H1 (cell line): ENCODE measurements at regions not wholly inside any gene's neighbourhood (a gene's known extent, or its start where the extent isn't known, plus 50 kb on each side); places are given as distances from the start of the nearest gene placed in this dataset.

Source experiments
- CTCF ChIA-PET: fragments of 300-600 bp; sonication (Branson Sonifier 250); formaldehyde crosslinking; loops from one replicate; lab custom pipeline; 2021; ENCODE audit not compliant: partially characterized antibody; lab: Charles Lee
- POLR2A ChIA-PET: fragments of 300-600 bp; sonication (Branson Sonifier 250); formaldehyde crosslinking; loops from one replicate; lab custom pipeline; 2021; ENCODE audit warnings: inconsistent platforms; ENCODE audit not compliant: partially characterized antibody; lab: Charles Lee
- DNase-seq, 2 experiments: peaks; one replicate each; pipeline versions ENCODE4 v3.0.0 to v3.0.0-alpha.2; 2010 to 2022; ENCODE audit warnings: low spot score in 2 of 2, low read depth in 1 of 2, mixed read lengths in 1 of 2
- FAIRE-seq: peaks from 2 replicates; lab custom pipeline; 2011; peaks lifted over from hg19 to GRCh38; lab: Jason Lieb, UNC
- H2AFZ ChIP-seq: 2 replicates; pipeline ENCODE4 v1.8.1; 2012; ENCODE audit warnings: low read length, inconsistent platforms
- H2AK5ac ChIP-seq: 2 replicates; pipeline ENCODE4 v1.6.1; 2013; ENCODE audit warnings: low read depth, low read length
- H2BK120ac ChIP-seq: replicated peaks from 2 replicates; pipeline ENCODE3; 2013; ENCODE audit warnings: low read depth, low read length, inconsistent platforms
- H2BK12ac ChIP-seq: 2 replicates; pipeline ENCODE4 v1.6.1; 2013; ENCODE audit warnings: low read depth, low read length
- H2BK15ac ChIP-seq: 2 replicates; pipeline ENCODE4 v1.6.1; 2013; ENCODE audit warnings: low read length
- H2BK20ac ChIP-seq: 2 replicates; pipeline ENCODE4 v1.6.1; 2013; ENCODE audit warnings: low read length
- H2BK5ac ChIP-seq: 2 replicates; pipeline ENCODE4 v1.6.1; 2013; ENCODE audit warnings: low read depth, low read length
- H3K14ac ChIP-seq: 2 replicates; pipeline ENCODE4 v1.6.1; 2013; ENCODE audit warnings: inconsistent platforms; ENCODE audit not compliant: insufficient read length
- H3K18ac ChIP-seq: 2 replicates; pipeline ENCODE4 v1.6.1; 2013; ENCODE audit warnings: low read length; ENCODE audit errors: extremely low read depth
- H3K23ac ChIP-seq: 2 replicates; pipeline ENCODE4 v1.6.1; 2013; ENCODE audit warnings: inconsistent platforms; ENCODE audit not compliant: insufficient read length
- H3K23me2 ChIP-seq: 2 replicates; pipeline ENCODE4 v1.6.1; 2013; ENCODE audit warnings: low read depth, low read length
- H3K27ac ChIP-seq: 2 replicates; pipeline ENCODE4 v1.6.1; 2011; ENCODE audit warnings: low read depth, low read length, inconsistent platforms
- H3K27me3 ChIP-seq, 4 experiments: replicated peaks in 1 of 4; 1 replicate in 1 of 4; 2 replicates in 3 of 4; pipeline versions ENCODE4 v1.6.1 to v1.8.1; 2011 to 2013; ENCODE audit warnings: low read length in 3 of 4, mild to moderate bottlenecking in 3 of 4, inconsistent platforms in 2 of 4, mixed read lengths in 2 of 4, moderate library complexity in 1 of 4; ENCODE audit not compliant: control insufficient read depth in 3 of 4, insufficient read depth in 3 of 4; ENCODE audit errors: extremely low read depth in 1 of 4
- H3K36me3 ChIP-seq, 4 experiments: 2 replicates each; pipeline versions ENCODE4 v1.6.1 to v1.8.1; 2011 to 2013; ENCODE audit warnings: mild to moderate bottlenecking in 4 of 4, low read length in 3 of 4, moderate library complexity in 2 of 4, control low read depth in 1 of 4, inconsistent platforms in 1 of 4; ENCODE audit not compliant: insufficient read depth in 4 of 4, control insufficient read depth in 2 of 4
- H3K4ac ChIP-seq: replicated peaks from 2 replicates; pipeline ENCODE3; 2013; ENCODE audit warnings: low read length, low read depth, mixed read lengths, inconsistent platforms; ENCODE audit not compliant: insufficient read length
- H3K4me1 ChIP-seq, 4 experiments: replicated peaks in 1 of 4; 1 replicate in 1 of 4; 2 replicates in 3 of 4; pipeline versions ENCODE4 v1.6.1 to v1.8.1; 2011 to 2013; ENCODE audit warnings: low read length in 3 of 4, inconsistent platforms in 2 of 4, mixed read lengths in 1 of 4; ENCODE audit not compliant: insufficient read depth in 4 of 4, control insufficient read depth in 3 of 4
- H3K4me2 ChIP-seq, 2 experiments: 2 replicates each; pipeline versions ENCODE4 v1.6.1 to v1.8.1; 2011 to 2013; ENCODE audit warnings: low read depth in 2 of 2, low read length in 2 of 2, control low read depth in 1 of 2, inconsistent platforms in 1 of 2, mild to moderate bottlenecking in 1 of 2; ENCODE audit not compliant: insufficient read depth in 1 of 2
- H3K4me3 ChIP-seq, 4 experiments: fragments of 200-600, 300-600 bp in 1 of 4; sonication (generic), shearing (Covaris generic), sonication (Bioruptor Twin) in 1 of 4; 2 replicates each; pipeline versions ENCODE4 v1.5.1 to v1.8.1; 2011 to 2016; ENCODE audit warnings: low read length in 4 of 4, low read depth in 3 of 4, control low read depth in 2 of 4, inconsistent platforms in 2 of 4, mild to moderate bottlenecking in 2 of 4, mixed read lengths in 1 of 4, moderate library complexity in 1 of 4; ENCODE audit not compliant: insufficient read depth in 2 of 4; ENCODE audit errors: extremely low read depth in 1 of 4
- H3K56ac ChIP-seq: replicated peaks from 2 replicates; pipeline ENCODE3; 2013; ENCODE audit warnings: low read depth, mild to moderate bottlenecking, mixed read lengths, low read length, inconsistent platforms; ENCODE audit not compliant: insufficient read length
- H3K79me1 ChIP-seq: 2 replicates; pipeline ENCODE4 v1.6.1; 2013; ENCODE audit warnings: low read depth, low read length, control low read depth
- H3K79me2 ChIP-seq, 2 experiments: 2 replicates each; pipeline versions ENCODE4 v1.6.1 to v1.8.1; 2012 to 2013; ENCODE audit warnings: low read length in 2 of 2, mild to moderate bottlenecking in 2 of 2, inconsistent platforms in 1 of 2; ENCODE audit not compliant: insufficient read depth in 2 of 2, control insufficient read depth in 1 of 2
- H3K9ac ChIP-seq, 4 experiments: replicated peaks in 1 of 4; 1 replicate in 1 of 4; 2 replicates in 3 of 4; pipeline versions ENCODE4 v1.6.1 to v1.8.1; 2011 to 2013; ENCODE audit warnings: low read depth in 3 of 4, low read length in 3 of 4, control low read depth in 2 of 4, mild to moderate bottlenecking in 2 of 4, moderate library complexity in 2 of 4, inconsistent platforms in 1 of 4; ENCODE audit errors: extremely low read depth in 1 of 4
- H3K9me3 ChIP-seq, 2 experiments: 2 replicates each; pipeline versions ENCODE4 v1.6.1 to v1.8.1; 2012 to 2013; ENCODE audit warnings: mild to moderate bottlenecking in 2 of 2, moderate library complexity in 2 of 2, control low read depth in 1 of 2, inconsistent platforms in 1 of 2, low read depth in 1 of 2, low read length in 1 of 2, mixed read lengths in 1 of 2; ENCODE audit not compliant: insufficient read depth in 2 of 2
- H4K20me1 ChIP-seq, 2 experiments: replicated peaks in 1 of 2; 2 replicates each; pipeline versions ENCODE3 to v1.8.1; 2011 to 2013; ENCODE audit warnings: inconsistent platforms in 2 of 2, low read length in 2 of 2, mild to moderate bottlenecking in 1 of 2; ENCODE audit not compliant: insufficient read depth in 2 of 2, control insufficient read depth in 1 of 2
- H4K5ac ChIP-seq: 2 replicates; pipeline ENCODE4 v1.6.1; 2013; ENCODE audit warnings: low read length, low read depth, mixed read lengths, inconsistent platforms; ENCODE audit not compliant: insufficient read length
- H4K8ac ChIP-seq: 2 replicates; pipeline ENCODE4 v1.8.0; 2013; ENCODE audit warnings: mild to moderate bottlenecking, moderate library complexity, low read length, inconsistent platforms; ENCODE audit not compliant: insufficient read depth; ENCODE audit errors: extremely low read depth
- H4K91ac ChIP-seq: replicated peaks from 2 replicates; pipeline ENCODE3; 2013; ENCODE audit warnings: low read length, mixed read lengths, inconsistent platforms; ENCODE audit not compliant: insufficient read length
- SIRT6 ChIP-seq: IDR thresholded peaks from one replicate; pipeline ENCODE4 v1.7.1; 2012; ENCODE audit warnings: low read length, inconsistent platforms
- TF ChIP-seq, protein P1 (sequence below): fragments of 300-600 bp; sonication (generic); IDR thresholded peaks from 2 replicates; pipeline ENCODE4 v1.7.1; 2012; ENCODE audit warnings: low read length, moderate library complexity, mild to moderate bottlenecking, inconsistent platforms; ENCODE audit not compliant: insufficient replicate concordance

DNA sequence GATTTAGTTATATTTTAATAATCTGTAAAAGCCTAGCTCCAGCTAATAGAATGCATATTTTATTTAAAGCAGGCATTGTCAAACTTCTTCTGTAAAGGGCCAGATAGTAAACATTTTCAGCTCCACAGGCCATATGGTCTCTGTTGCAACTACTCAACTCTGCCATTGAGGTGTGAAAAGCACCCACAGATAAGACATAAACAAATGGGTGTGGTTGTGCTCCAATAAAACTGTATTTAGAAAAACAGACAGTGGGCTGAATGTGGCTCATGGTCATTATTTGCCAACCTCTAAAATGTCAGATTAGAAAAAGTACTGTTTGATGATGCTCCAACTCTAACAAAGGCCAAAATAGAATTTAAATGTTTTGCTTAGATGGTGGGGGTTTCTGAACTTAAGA lies 519.9 kb downstream of the RNF144A start:
- DNase-seq (no peak), FAIRE-seq (no peak)
- POLR2A ChIA-PET: no interaction called here
- Histone ChIP-seq H3K56ac (no peak overlapping the region), H3K23me2 (no peaks in the 10 kb centered on the region), H3K36me3 (no peaks in the 10 kb centered on the region), H2AFZ (no peak overlapping the region), H3K79me2 (no peaks in the 10 kb centered on the region), H4K8ac (no peak overlapping the region), H3K4me2 (no peak overlapping the region), H4K20me1 (no peaks in the 10 kb centered on the region), H4K5ac (no peak overlapping the region), H3K79me1 (no peaks in the 10 kb centered on the region), H3K4me3 (no peak overlapping the region), H3K14ac (no peak overlapping the region), H4K91ac (no peak overlapping the region), H2BK12ac (no peak overlapping the region), H3K27ac (no peak overlapping the region), H3K9ac (no peak overlapping the region), H3K4me1 (no peaks in the 10 kb centered on the region), H2AK5ac (no peak overlapping the region), H3K23ac (no peak overlapping the region), H3K18ac (no peak overlapping the region), H2BK15ac (no peak overlapping the region), H2BK120ac (no peak overlapping the region), H3K27me3 (peaks cover 0 to 2% (median 0%) of the 10 kb centered on the region in 4 experiments; a peak in 2 of 7 replicates), H3K4ac (no peak overlapping the region), H3K9me3 (peaks cover 10 to 13% of the 10 kb centered on the region in 2 experiments; a peak in 3 of 4 replicates), H2BK20ac (no peak overlapping the region), H2BK5ac (no peak overlapping the region)
- CTCF ChIA-PET: interaction anchor here (0.6 kb wide), 1 partner anchor 47 kb away, joined by 3 read pairs; no protein-coding TSS in a partner anchor
- TF ChIP-seq, protein P1, sequence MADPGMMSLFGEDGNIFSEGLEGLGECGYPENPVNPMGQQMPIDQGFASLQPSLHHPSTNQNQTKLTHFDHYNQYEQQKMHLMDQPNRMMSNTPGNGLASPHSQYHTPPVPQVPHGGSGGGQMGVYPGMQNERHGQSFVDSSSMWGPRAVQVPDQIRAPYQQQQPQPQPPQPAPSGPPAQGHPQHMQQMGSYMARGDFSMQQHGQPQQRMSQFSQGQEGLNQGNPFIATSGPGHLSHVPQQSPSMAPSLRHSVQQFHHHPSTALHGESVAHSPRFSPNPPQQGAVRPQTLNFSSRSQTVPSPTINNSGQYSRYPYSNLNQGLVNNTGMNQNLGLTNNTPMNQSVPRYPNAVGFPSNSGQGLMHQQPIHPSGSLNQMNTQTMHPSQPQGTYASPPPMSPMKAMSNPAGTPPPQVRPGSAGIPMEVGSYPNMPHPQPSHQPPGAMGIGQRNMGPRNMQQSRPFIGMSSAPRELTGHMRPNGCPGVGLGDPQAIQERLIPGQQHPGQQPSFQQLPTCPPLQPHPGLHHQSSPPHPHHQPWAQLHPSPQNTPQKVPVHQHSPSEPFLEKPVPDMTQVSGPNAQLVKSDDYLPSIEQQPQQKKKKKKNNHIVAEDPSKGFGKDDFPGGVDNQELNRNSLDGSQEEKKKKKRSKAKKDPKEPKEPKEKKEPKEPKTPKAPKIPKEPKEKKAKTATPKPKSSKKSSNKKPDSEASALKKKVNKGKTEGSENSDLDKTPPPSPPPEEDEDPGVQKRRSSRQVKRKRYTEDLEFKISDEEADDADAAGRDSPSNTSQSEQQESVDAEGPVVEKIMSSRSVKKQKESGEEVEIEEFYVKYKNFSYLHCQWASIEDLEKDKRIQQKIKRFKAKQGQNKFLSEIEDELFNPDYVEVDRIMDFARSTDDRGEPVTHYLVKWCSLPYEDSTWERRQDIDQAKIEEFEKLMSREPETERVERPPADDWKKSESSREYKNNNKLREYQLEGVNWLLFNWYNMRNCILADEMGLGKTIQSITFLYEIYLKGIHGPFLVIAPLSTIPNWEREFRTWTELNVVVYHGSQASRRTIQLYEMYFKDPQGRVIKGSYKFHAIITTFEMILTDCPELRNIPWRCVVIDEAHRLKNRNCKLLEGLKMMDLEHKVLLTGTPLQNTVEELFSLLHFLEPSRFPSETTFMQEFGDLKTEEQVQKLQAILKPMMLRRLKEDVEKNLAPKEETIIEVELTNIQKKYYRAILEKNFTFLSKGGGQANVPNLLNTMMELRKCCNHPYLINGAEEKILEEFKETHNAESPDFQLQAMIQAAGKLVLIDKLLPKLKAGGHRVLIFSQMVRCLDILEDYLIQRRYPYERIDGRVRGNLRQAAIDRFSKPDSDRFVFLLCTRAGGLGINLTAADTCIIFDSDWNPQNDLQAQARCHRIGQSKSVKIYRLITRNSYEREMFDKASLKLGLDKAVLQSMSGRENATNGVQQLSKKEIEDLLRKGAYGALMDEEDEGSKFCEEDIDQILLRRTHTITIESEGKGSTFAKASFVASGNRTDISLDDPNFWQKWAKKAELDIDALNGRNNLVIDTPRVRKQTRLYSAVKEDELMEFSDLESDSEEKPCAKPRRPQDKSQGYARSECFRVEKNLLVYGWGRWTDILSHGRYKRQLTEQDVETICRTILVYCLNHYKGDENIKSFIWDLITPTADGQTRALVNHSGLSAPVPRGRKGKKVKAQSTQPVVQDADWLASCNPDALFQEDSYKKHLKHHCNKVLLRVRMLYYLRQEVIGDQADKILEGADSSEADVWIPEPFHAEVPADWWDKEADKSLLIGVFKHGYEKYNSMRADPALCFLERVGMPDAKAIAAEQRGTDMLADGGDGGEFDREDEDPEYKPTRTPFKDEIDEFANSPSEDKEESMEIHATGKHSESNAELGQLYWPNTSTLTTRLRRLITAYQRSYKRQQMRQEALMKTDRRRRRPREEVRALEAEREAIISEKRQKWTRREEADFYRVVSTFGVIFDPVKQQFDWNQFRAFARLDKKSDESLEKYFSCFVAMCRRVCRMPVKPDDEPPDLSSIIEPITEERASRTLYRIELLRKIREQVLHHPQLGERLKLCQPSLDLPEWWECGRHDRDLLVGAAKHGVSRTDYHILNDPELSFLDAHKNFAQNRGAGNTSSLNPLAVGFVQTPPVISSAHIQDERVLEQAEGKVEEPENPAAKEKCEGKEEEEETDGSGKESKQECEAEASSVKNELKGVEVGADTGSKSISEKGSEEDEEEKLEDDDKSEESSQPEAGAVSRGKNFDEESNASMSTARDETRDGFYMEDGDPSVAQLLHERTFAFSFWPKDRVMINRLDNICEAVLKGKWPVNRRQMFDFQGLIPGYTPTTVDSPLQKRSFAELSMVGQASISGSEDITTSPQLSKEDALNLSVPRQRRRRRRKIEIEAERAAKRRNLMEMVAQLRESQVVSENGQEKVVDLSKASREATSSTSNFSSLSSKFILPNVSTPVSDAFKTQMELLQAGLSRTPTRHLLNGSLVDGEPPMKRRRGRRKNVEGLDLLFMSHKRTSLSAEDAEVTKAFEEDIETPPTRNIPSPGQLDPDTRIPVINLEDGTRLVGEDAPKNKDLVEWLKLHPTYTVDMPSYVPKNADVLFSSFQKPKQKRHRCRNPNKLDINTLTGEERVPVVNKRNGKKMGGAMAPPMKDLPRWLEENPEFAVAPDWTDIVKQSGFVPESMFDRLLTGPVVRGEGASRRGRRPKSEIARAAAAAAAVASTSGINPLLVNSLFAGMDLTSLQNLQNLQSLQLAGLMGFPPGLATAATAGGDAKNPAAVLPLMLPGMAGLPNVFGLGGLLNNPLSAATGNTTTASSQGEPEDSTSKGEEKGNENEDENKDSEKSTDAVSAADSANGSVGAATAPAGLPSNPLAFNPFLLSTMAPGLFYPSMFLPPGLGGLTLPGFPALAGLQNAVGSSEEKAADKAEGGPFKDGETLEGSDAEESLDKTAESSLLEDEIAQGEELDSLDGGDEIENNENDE: no peak
- TF ChIP-seq SIRT6: no peak
